Epithelial cell of esophagus (primary cell): ENCODE measurements at regions not wholly inside any gene's neighbourhood (a gene's known extent, or its start where the extent isn't known, plus 50 kb on each side); places are given as distances from the start of the nearest gene placed in this dataset.

Source experiments
- DNase-seq: peaks from one replicate; pipeline ENCODE4 v3.0.0; 2010; ENCODE audit warnings: low read depth
- H3K4me3 ChIP-seq: 2 replicates; pipeline ENCODE4 v1.5.1; 2011; ENCODE audit warnings: mild to moderate bottlenecking, low read length, control low read depth
- TF ChIP-seq, protein P1 (sequence below): IDR thresholded peaks from 2 replicates; pipeline ENCODE4 v1.5.1; 2011; ENCODE audit warnings: low read depth, mild to moderate bottlenecking, low read length, control low read depth, inconsistent platforms; ENCODE audit not compliant: insufficient read depth; ENCODE audit errors: missing control alignments

DNA sequence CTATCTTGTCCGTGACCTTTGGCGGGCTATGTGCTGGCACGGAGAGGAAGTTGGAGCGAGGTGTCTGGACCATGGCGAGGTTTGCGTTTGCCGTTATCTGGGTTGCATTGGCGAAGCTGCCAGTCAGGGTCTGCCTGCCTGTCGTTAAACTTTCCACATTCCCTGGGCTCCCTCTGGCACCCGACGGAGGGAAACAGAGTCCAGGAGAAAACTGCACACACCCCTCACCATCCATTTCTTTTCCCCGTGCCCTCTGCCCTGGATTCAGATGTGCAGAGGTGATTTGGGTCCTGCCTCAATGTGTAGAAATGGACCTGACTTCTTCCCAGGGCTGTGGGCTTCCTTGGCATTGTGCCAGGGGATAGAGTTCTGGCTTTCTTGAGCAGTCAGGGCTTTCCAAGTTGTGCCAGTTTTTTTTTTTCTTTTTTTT is 142.4 kb downstream of the URI1 start:
- DNase-seq = no peak
- H3K4me3 ChIP-seq = no peak overlapping the region
- TF ChIP-seq, protein P1, sequence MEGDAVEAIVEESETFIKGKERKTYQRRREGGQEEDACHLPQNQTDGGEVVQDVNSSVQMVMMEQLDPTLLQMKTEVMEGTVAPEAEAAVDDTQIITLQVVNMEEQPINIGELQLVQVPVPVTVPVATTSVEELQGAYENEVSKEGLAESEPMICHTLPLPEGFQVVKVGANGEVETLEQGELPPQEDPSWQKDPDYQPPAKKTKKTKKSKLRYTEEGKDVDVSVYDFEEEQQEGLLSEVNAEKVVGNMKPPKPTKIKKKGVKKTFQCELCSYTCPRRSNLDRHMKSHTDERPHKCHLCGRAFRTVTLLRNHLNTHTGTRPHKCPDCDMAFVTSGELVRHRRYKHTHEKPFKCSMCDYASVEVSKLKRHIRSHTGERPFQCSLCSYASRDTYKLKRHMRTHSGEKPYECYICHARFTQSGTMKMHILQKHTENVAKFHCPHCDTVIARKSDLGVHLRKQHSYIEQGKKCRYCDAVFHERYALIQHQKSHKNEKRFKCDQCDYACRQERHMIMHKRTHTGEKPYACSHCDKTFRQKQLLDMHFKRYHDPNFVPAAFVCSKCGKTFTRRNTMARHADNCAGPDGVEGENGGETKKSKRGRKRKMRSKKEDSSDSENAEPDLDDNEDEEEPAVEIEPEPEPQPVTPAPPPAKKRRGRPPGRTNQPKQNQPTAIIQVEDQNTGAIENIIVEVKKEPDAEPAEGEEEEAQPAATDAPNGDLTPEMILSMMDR = no peak

DNA sequence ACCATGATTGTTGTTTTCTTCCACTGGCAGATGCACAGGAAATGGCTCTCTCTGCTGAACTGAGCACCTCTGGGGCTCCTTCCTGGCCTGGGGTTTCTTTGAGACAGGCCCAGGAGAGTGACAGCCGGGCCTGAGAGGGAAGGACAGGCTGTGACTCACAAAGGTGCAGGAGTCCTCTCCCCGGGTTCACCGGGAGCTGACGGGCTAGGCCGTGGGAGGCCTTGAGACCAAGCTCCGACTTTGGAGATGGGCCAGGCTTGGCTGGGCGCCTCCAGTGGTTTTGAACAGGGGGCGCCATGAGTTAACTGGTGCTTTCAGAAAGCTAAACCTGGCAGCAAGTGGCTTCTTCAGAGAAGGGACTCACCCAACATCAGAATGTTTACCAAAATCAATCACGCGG is 143.4 kb downstream of the URI1 start:
- TF ChIP-seq, protein P1 = no peak
- no peak overlapping the region for H3K4me3 ChIP-seq
- DNase-seq = no peak

DNA sequence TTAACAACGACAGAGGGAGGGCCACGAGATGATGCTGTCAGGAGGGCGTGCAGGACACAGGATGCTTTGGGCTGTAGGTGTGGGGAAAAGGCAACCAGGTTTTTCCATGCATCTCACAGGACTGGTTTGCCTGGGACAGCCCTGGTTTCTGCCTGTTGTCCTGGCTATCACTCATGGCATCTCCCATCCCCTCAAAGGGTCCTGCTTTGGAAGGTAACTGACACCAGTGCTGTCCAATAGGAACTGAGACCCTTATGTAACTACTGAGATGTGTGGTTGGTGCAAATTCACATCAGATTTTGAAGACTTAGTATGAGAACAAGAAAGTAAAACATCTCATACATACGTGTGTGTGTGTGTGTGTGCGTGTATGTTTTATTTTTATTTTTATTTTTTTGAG is 144.2 kb downstream of the URI1 start:
- no peak for DNase-seq
- no peak overlapping the region for H3K4me3 ChIP-seq
- TF ChIP-seq, protein P1 = no peak

DNA sequence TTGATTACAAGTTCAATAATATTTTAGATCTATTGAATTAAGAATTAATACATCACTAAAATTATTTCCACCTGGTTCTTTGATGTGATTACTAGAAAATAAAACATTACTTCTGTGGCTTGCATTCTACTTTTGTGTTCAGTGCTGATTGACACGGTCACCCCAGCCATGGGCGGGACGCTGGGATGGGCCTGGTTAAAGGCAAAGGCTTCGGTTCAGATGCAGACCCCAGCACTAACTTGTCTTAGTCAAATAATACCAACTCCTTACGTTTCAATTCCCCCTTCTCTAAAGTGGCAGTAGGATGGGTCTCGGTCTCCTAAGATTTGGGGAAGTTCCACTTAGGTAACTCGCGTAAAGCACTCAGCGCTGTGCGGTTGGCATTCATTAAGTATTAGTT is 144.9 kb downstream of the URI1 start:
- DNase-seq = no peak
- TF ChIP-seq, protein P1 = no peak
- no peak overlapping the region for H3K4me3 ChIP-seq

DNA sequence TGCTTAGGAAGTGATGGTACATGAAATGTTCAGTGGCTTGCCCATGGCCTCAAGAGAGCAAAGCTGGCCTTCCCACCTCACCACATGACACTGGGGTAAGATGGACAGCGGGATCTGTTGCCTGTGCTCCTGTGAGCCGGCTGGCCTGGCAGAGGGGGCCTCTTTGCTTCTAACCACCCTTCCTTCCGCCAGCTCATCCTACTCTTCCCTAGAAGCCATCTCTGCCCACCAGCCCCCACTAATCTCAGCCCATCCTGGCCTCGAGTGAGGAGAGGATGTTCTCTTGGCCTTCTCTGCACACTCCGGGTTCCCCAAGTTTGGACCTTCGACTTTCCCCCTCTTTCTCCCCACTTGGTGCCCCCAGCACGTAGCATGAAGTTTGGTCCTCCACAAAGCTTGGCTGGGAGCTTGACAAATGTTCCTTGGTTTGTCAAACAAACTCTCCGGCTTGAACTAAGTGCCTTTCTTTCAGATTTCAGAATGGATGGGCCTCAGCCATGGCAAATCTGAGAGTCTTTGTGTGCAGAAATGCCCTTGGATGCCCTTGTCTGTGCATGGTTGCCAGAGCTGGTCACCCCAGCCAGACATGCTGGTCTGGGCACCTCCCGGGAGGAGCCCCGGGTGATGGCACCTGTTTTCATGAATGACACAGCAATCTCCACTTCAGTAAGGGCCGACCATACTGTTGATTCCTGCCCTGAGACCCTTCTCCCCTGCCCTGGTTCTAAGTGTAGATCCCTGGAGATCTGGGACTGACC is 145.5 kb downstream of the URI1 start:
- no peak overlapping the region for H3K4me3 ChIP-seq
- no peak for DNase-seq
- TF ChIP-seq, protein P1 = no peak

DNA sequence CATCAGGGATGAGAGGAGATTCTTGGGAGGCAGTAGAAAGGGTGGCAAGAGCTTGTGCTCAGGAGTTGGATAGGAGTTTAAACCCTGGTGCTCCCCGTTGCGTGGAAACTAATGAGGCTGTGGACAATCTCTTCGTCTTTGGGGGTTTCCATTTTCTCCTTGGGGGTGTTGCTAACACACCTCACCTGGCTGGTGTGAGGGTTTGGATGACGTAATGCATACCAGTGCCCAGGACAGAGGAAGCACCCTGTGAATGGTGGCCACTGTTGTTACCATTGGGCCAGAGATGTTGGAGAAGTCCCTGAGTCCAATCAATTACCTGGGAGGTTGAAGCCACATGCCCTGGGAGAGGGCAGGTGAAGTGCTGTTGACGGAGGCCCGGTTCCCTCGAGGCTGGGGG is 146.5 kb downstream of the URI1 start:
- DNase-seq = no peak
- no peak overlapping the region for H3K4me3 ChIP-seq
- TF ChIP-seq, protein P1 = no peak

DNA sequence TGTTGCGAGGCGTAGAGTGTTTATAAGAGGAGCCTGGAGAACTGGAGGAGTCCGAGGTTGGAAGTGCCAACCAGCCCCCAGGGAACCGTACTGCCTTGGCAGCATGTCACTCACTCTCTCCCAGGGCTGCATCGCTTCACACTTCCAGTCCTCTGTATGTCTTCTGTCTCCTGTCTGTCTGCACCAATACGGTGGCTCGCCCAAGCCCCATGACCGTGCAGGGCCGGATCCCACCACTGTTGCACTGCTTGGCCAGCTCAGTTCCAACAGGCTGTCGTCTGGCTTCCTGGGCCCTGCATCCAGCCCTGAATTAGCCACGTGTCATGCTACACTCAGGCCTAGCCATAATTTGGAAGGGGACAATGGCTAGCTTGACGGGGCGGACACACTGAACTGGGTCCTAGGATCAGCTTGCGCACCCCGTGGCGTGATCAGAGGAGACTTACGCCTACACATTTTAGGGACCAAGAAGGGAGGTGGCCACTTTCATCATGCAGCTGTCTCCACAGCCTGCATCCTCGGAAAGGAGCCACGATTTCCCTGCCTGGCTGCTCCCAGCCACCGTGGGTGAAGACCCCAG is 147.1 kb downstream of the URI1 start:
- DNase-seq = no peak
- TF ChIP-seq, protein P1 = no peak
- no peak overlapping the region for H3K4me3 ChIP-seq
